Hippocampal formation (tissue), 2 donors: ENCODE measurements at regions not wholly inside any gene's neighbourhood (a gene's known extent, or its start where the extent isn't known, plus 50 kb on each side); places are given as distances from the start of the nearest gene placed in this dataset.
"Not testable (repeated sequence)": the region's sequence is repeated elsewhere in the genome, so short reads cannot be mapped to it uniquely, and the experiment has no call there.

Experiments
- DNase-seq, 2 donors: peaks; one replicate each; lab custom pipeline; 2025; lab: John Stamatoyannopoulos, UW

DNA sequence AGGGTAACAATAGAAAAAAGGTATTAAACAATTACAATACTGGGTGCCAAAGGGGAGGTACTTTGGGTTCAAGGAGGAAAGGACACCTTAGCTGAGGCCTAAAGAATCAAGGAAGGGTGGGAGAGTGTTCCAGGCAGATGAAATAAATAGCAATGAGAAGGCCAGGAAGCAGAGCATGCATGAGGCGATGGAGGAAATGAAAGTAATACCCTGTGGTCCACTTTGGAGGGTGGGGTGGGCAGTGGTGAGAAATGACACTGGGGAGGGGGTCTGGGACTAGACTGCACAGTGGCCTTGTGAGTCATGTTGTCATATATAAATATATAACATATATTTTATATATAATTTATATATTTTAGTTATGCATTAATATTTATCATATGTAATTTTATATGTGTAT, 55.9 kb downstream of the BHLHE40 start:
- DNase-seq: no peak

DNA sequence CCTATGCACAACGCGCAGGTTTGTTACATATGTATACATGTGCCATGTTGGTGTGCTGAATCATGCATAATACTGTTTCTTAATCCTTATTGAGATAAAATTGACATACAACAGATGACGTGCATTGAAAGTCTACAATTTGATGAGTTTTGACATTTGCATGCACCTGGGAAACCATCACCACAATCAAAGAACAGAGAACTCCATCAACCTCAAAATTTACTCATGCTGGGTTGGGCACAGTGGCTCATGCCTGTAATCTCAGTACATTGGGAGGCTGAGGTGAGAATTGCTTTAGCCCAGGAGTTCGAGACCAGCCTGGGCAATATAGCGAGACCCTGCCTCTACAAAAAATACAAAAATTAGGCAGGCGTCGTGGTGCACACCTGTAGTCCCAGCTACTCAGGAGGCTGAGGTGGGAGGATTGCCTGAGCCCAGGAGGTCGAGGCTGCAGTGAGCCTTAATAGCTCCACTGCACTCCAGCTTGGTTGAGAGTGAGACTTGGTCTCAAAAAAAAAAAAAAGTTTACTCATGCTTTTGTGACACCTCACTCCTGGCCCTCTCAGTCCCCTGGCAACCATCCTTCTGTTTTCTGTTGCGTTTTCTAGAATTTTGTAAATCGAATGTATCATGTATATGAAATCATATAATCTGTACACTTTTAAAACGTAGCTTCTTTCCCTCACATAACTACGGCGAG, 56.6 kb downstream of the BHLHE40 start:
- DNase-seq: no peak

DNA sequence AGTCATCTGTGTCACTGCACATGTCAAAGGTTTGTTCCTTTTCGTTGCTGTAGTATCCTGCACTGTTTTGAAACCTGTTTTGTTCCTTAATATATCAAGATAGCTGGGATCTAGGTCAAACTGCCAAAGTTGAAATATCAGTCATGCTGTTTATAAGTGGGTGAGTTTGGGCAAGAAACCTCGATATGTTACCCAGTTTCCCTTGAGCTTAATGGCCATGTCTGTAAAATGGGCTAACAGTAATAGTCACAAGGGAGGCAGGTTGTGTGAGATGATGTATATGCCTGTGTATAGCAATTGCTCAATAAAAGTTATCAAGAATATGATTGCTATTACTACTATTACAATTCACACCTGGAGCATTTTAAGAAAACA, 57.1 kb downstream of the BHLHE40 start:
- no peak for DNase-seq

DNA sequence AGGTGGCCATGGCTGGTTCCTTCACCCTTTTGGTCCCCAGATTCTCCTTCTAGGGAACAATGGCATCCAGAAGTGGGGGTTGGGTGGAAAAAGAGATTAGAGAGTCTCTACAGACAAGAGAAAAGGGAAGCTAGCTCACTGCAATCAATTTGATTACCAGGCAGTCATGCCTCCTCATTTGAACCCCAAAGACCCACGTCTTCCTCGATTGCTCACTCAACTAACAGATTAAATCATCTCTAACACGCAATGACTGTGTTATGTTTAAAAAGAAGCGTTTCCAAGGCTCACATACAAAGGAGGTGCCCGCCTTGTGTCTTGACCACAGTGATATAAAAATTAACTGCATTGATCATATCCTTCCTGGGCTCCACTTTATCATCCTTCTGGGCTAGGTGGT, 57.6 kb downstream of the BHLHE40 start:
- DNase-seq: no peak

DNA sequence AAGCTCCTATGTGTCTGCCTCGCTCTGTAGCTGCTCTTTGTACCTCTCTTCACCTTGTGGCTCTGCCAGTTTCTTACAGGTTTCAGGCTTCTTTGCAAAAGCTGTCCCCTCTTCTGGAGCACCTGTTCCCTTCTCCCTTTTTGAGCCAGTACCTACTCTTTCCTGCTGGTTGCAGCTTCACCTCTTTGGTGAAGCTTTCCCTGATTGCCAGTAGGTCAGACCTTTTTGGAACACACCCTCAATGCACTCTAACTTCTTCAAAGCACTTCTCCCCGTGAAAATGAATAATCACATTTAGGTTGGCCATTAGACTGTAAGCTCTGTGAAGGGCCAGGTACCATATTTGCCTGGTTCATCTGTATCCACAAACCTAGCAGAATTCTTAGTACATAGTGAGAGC, 60.3 kb downstream of the BHLHE40 start:
- DNase-seq: no peak

DNA sequence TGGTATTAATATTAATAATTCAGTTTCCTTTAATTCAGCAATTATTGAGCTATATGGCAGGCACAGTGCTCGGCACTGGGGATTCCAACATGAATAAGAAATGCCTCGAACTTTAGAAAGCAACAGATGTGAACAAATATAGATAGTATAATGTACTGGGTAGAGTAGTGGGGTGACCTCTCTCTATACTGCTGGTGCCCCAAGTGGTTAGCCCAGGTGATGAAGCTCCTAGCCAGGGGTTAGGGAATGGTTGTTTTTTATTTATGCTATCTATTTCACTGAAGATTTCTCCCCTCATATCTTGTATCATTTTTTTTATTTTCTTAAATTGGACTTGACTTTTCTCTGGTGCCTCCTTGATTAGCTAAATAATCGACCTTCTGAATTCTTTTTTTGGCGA, 62.1 kb downstream of the BHLHE40 start:
- DNase-seq: no peak

DNA sequence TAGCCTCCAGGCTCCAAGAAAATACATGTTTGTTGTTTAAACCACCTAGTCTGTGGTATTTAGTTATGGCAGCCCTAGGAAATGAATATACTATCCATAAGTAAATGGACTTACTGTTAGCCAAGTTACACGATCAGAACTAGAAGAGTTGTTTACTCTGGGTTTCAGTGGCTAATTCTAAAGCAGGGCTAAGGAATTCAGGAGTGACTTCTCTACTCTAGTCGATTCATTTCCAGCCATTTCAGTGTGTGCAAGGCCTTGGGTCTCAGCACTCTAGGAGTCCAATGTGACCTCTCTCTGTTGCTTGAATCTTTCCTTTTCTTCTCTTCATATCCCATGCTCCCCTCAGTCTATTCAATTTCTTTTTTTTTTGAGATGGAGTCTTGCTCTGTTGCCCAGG, 66.7 kb downstream of the BHLHE40 start:
- DNase-seq: no peak

DNA sequence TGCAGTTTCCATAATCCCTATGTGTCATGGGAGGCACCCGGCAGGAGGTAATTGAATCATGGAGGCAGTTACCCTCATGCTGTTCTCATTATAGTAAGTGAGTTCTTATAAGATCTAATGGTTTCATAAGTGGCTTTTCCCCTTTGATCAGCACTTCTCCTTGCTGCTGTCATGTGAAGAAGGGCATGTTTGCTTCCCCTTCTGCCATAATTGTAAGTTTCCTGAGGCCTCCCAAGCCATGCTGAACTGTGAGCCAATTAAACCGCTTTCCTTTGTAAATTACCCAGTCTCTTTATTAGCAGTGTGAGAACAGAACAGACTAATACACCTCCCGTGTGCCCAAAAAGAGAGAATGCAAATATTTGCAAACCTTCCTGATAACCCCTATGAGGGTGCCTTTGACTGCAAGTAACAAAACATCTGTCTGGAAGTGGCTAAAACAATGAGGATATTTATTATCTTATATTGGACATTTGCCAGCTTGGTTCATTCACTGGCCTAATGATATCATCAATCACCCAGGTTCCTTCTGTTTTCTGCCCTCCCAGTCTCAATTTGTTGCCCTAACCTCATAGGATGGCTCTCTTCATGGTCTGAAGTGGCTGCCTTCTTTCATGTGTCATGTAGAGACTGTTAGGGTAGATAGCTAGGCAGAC, 68.7 kb downstream of the BHLHE40 start:
- no peak for DNase-seq

DNA sequence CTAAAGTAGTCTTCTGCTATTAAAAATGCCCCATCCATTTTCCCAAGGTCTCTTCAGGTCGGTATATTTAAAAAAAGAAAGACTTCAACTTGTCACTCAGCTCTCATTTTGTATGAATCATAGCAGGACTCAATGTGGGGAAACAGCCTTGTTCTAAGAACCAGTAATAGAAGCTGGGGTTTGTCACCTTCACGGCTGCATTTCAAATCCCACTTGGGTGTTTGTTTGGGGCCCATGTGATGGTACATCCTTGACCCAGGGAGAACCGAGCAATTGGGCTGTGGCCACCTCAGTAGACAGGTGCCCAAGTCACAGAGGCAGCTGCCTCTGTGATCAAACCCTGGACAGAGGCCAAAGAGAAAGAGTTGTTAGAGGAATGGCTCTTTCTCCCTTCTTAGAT, 70.3 kb upstream of the ARL8B start:
- no peak for DNase-seq

DNA sequence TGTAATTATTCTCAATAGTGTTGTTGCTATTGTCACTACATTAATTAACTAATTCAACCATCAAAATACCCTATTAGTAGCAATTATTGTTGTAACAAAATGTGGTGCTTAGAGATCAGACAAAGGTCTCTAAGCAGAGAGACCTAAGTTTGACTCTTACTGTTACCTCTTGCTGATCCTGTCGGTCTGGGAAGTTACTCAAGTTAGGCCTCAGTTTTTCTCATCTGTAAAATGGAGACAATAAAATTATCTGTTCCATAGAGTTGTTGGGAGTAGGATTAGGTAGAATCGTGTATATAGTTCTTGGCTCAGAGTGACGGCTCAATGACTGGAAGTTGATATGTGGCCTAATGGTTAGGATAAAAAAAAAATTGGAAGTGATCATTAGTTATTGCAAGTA, 69.8 kb upstream of the ARL8B start:
- no peak for DNase-seq

DNA sequence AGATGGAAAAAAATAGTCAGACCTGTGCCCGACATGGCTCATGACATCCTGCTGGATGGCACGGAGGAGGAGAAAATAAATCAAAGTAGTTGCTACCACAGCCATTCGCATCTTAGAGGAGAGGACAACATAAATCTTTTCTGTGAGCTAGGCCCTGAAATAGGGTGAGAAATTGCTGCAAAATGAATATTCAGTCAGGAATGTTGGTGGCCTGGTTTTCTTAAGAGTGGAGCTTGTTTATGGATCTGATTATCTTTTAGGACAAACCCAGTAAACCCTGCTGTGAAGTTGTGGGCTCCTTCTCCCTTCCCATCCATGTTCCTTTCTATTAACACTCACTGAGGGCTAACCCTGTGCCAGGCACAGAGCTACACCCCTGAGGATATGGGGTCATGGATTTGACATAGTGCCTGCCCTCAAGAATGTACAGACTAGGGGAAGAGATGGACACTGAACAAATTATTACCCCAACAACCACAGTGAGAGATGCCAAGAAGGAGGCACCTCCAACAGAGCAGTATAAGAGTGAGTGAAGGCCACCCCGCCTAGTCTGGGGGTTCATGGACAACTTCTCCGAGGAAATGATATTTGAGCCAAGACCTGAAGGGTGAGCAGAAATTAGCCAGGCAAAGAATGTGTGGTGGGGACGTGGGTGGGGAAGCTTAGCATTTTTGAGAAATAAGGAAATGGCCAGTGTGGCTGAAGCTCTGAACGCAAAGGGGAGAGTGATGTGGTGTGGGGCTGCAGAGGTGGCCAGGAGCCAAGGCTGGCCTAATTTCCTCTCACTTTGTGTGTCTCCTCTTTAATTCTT, 68.9 kb upstream of the ARL8B start:
- DNase-seq: no peak

DNA sequence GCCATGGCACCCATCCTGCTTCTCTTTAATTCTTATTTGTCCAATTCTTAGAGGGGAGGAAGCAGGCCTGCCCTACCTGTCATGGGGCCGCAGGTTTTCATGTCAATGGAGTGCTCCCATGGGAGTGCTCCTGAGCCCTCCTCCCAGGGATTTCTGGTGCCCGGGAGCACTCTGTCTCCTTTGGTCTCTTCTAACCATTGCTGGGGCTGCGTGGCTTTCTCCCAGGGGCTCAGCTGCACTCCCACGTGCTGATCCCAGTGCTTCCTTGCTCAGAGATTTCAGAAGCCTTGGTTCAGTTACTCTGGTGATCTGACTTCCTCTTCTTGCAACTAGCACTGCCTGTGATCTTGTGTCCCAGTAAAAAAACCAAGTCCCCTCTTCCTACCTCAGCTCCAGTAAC, 68.0 kb upstream of the ARL8B start:
- DNase-seq: no peak

DNA sequence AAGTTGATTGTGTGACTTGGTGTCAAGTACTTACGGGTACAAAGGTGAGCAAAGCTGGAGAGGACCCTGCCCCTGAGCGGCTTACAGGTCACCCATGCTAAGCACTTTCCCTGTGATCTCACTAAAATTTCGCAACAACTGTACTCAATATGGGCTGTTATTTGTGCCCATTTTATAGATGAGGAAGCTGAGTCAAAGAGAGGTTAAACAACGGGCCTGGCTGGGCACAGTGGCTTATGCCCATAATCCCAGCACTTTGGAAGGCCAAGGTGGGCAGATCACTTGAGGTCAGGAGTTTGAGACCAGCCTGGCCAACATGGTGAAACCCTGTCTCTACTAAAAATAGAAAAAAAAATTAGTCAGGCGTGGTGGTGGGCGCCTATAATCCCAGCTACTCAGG, 67.5 kb upstream of the ARL8B start:
- not testable (repeated sequence) for DNase-seq

DNA sequence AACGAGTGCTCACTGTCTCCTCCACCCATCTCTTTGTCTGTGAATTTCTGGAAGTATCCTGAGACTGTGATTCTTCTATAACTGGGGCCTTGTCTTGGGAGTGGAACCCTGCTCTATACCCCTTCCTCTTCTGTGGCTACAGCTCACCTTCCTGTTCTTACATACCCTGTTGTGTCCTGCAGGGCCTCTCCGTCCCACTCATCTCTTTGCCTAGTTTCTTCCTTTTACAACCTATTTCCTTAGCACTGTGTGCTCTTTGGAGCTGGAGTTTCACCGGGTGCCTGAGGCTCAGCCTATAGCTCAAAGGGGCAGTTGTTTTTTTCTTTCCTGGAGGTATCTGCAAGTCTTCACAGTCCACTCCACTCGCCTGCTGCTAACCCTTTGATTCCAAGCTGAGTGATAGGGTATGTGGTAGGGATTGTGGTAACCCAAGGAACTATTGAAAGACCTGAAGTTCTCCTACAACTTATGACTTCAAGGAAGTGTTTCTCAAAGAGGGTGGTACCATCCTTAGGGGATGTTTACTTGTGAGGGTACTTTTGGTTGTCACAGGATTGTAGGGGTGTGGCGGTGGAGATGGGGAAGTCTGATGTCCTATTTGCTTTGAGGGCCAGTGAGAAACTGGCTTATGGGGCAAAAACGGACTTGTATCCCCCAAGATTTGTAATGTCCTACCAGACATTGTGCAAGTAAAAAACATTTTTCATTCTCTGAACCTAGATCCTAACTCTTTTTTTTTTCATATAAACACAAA, 66.6 kb upstream of the ARL8B start:
- no peak for DNase-seq

DNA sequence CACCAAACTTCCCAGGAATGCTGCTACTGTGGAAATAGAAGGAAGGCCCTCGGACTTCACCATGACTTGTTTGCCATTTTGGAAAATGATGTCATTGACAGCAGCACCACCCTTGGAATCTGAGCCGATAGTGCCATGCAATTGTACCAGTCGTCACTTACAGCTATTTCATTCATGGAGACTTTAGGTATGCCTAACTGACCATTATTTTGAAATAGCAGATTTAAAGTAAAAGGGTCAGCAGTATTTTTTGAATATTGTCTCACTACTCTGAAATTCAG, 66.0 kb upstream of the ARL8B start:
- DNase-seq: no peak

DNA sequence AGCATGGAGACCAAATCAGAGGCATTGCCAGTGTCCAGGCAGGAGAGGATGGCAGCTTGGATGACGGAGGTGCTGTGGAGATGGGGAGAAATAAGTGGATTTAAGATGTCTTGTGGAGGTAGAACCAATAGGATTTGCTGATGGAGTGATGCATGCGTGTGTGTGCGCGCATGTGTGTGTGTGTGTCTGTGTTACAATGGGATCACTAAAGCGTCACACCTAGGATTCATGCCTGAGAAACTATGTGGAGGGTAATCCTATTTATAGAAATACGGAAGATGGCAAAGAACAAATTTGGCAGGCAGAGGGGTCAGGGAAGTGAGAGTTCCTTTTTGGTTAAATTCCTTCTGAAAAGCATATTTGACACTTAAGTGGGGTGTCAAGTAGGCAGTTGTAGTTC, 64.8 kb upstream of the ARL8B start:
- no peak for DNase-seq

DNA sequence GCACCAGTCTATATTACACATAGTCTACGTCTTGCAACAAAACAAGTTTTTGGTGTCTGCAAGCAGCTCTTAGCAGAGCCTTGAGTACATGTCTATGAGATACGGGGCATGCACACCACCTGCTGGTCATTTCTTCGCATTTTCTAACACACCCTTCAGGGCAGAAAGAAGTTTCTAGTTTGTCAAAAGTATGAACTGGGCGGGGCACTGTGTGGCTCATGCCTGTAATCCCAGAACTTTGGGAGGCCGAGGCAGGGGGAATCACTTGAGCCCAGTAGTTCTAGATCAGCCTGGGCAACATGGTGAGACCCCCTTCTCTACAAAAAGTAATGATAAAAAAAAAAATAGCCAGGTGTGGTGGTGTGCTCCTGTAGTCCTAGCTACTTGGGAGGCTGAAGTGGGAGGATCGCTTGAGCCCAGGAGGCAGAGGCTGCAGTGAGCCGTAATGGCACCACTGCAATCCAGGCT, 64.2 kb upstream of the ARL8B start:
- peak; percentile 21 to 68 for DNase-seq

DNA sequence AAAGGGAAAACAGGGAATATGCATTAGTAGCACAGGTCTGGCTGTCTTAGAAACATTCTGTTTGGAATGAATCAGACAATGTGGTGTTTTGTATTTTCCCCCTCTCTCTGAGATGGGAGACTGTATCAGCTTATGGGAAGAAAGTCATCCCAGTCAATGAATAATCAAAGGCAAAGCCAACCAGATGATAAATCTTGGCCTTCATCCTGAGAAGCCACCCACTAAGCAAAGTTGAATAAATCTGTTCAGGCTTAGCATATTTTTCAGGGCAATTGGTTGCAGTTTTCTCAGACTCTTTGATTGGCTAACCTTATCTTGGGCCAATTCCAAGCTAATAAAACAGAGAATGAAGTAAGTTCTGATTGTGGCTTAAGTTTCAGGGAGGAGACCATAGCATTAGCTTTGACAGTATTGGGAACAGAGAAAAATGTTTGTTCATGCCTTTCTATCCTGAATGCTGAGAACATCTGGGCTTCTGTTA, 63.6 kb upstream of the ARL8B start:
- no peak for DNase-seq

DNA sequence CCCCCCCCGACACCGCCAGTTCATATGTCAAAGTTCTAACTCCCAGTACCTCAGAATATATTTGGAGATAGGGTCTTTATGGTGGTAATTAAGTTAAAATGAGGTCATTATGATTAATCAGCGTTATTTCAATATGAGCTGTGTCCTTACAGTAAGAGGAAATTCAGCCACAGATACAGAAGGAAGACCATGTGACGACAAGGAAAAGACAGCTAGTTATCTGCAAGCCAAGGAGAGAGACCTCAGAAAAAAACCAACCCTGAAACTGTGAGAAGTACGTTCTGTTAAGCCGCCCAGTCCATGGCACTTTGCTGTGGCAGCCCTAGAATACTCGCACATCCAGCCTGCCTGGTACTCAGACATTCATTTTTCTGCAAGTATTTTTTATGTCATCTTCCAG, 62.3 kb upstream of the ARL8B start:
- no peak for DNase-seq

DNA sequence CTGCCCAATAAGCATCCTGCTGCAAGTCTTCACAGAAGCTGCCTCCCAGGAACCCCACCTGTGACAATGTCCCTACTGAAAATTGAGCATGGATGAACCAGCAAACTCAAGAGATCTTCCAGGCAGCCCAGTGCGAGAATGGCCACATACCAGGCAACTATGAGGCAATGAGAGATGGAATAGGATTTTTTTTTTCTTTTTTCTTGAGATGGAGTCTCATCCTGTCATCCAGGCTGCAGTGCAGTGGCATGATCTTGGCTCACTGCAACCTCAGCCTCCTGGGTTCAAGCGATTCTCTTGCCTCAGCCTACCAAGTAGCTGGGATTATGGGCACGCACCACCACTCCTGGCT, 60.9 kb upstream of the ARL8B start:
- DNase-seq: no peak

DNA sequence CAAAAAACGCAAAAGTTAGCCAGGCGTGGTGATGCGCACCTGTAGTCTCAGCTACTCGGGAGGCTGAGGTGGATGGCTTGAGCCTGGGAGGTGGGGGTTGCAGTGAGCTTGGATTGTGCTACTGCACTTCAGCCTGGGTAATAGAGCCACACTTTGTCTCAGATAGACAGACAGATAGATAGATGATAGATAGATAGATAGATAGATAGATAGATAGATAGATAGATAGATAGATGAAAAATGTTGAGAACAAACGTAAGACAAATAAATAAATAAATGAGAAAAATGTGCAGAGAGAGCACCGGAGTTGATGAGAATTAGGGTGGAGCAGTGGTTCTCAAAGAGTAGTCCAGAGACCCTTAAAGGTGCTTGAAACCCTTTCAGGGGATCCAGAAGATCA, 58.4 kb upstream of the ARL8B start:
- DNase-seq: no peak

DNA sequence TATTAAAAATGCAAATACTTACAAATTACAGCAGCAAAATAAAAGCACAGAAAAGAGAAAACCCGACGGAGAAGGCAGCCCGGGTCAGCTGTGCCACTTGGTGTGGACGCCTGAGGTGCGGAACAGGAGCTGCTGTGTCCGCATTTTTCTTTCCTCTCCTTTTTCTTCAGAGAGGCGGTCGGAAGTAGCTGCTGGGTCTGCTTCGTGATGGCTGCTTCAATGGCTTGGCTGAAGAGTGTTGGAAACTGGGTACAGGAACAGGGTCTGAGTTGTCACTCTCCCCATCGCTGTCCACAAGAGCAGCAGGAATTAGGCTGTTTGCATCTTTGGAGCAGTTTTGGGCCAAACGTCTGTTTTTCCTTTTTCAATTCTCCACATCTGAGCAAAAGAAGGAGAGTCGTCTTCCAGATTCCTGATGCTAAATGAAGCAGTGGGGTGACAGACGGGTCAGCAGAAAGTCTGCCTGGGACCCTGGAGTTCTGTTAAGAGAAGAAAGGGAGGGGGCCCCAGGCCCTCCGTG, 53.5 kb upstream of the ARL8B start:
- DNase-seq: no peak
